ENCODE measurements at regions not wholly inside any gene's neighbourhood (a gene's known extent, or its start where the extent isn't known, plus 50 kb on each side); places are given as distances from the start of the nearest gene placed in this dataset.
"Not testable (repeated sequence)": the region's sequence is repeated elsewhere in the genome, so short reads cannot be mapped to it uniquely, and the experiment has no call there.

DNA sequence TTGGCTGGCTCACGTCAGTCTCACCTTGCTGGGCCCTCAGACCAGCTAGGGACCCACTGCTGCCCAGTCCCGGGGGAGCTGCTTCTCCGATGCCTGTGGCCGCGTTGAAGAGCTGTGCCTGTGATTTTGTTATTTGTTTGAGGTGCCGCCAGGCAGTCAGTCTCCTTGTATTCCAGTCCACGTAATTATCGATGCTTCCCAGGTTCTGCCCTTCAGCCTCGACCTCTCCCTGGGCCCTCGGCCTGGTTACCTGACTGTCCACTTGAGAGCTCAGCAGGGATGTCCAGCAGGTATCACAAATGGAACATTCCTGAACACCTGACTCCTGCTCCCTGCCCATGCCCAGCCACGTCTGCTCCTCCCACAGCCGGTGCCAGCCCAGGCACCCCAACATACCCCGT is 195.9 kb upstream of the HS6ST1 start:
- Histone ChIP-seq H3K9me3 (no peaks in the 10 kb centered on the region), H3K4me3 (no peak overlapping the region), H3K36me3 (no peaks in the 10 kb centered on the region), H3K4me1 (peaks cover 0 to 5% (median 0%) of the 10 kb centered on the region in 4 donors), H3K27ac (no peak overlapping the region), H3K27me3 (no peaks in the 10 kb centered on the region)
- DNase-seq, result peak in 1 of 3 donors; percentile 39
- no peak for TF ChIP-seq POLR2A (IDR thresholded peaks at IDR 0.05)
- TF ChIP-seq CTCF (IDR thresholded peaks at IDR 0.05), result no peak

DNA sequence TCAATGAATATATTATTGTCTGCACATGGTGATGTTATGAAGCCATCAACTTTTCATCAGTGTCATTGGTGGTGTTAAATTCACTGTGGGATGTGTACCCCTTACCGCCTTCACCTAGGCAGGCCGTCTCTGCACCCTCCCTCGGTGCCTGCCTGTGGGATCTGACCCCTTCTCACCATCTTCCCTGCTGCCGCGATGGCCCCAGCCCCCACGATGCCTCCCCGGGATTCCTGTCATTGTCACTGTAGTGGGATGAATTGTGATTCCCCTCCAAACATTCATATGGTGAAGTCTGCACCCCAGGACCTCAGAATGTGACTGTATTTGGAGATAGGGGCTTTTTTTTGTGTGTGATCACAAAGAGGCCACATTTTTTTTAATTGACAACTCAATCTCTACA is 198.3 kb upstream of the HS6ST1 start:
- H3K27me3 ChIP-seq, result no peaks in the 10 kb centered on the region

GRCh38 chr2:128519028-128519427 is 200.4 kb upstream of the HS6ST1 start:
- DNase-seq, H3K27ac ChIP-seq, H3K36me3 ChIP-seq, H3K4me3 ChIP-seq, H3K27me3 ChIP-seq, H3K4me1 ChIP-seq, H3K9me3 ChIP-seq: not testable (repeated sequence)

More for the DNA sequence above, 198.3 kb upstream of the HS6ST1 start:
- H3K36me3 ChIP-seq, result no peaks in the 10 kb centered on the region
- no peak for DNase-seq
- no peak overlapping the region for H3K4me3 ChIP-seq
- no peak for TF ChIP-seq POLR2A (IDR thresholded peaks at IDR 0.05)
- no peak for TF ChIP-seq CTCF (IDR thresholded peaks at IDR 0.05)
- no peaks in the 10 kb centered on the region for H3K9me3 ChIP-seq
- no peak overlapping the region for H3K27ac ChIP-seq
- peaks cover 0 to 5% (median 0%) of the 10 kb centered on the region in 4 donors for H3K4me1 ChIP-seq

DNA sequence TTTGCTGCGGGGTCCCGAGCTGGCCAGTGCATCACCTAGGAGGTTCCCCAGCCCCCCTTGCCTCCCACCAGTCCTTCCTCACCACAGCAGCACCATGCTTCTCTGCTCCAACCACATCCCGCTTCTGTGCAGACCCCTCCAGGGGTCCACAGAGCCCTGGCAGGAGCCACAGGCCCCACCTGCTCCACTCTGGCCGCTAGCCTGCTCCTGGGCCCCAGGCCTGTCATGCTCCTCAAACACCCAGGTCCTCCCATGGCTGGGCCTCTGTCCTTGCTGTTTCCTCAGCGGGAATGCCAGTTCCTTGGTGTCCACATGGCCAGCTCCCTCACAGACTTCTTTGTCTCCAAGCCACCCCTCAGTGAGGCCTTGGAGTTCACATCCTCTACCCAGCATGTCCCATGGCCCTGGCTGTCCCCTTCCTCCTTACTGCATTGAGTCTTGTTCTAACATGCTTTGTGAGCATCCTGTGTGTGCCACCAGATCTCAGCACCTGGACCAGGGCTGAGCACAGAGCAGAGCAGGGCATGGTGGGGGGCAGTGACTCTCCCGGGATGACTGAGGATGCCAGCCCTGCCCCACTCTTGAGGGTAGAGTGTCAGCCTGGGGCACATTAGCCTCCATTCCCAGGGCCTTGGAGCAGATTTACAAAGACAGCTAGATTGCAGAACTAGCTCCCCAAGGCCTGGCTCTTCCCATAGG is 201.0 kb upstream of the HS6ST1 start:
- no peak for DNase-seq
- no peaks in the 10 kb centered on the region for H3K36me3 ChIP-seq
- H3K27ac ChIP-seq, result no peak overlapping the region
- H3K27me3 ChIP-seq, result no peaks in the 10 kb centered on the region
- no peak overlapping the region for H3K4me3 ChIP-seq
- no peaks in the 10 kb centered on the region for H3K9me3 ChIP-seq
- TF ChIP-seq CTCF (IDR thresholded peaks at IDR 0.05) (no peak), POLR2A (IDR thresholded peaks at IDR 0.05) (no peak)
- H3K4me1 ChIP-seq, result no peaks in the 10 kb centered on the region

- Histone ChIP-seq H3K4me1 (no peaks in the 10 kb centered on the region), H3K36me3 (no peaks in the 10 kb centered on the region), H3K27me3 (no peaks in the 10 kb centered on the region), H3K27ac (no peak overlapping the region), H3K4me3 (no peak overlapping the region), H3K9me3 (no peaks in the 10 kb centered on the region)
- no peak for TF ChIP-seq CTCF (IDR thresholded peaks at IDR 0.05)
- no peak for TF ChIP-seq POLR2A (IDR thresholded peaks at IDR 0.05)
- no peak for DNase-seq
Measured at GRCh38 chr2:128520340-128520739, 201.7 kb upstream of the HS6ST1 start.

DNA sequence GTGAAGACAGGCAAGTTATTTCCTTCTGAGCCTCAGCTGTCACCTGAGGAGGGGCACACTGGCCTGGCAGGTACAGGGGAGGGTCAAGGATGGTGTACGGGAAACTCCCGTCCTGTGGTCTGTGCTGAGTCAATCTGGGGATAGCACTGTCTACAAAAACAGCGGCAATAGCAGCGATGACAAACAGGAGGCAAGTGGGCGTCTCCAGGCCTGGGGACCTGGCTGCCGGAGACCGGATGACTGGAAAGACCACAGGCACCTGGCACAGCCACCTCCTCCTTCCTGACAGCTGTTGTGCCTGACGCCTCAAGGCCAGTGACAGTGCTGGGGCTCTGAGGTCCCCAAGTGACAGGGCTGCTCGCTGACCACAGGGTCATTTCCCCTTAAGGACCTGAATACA is 202.1 kb upstream of the HS6ST1 start:
- Histone ChIP-seq H3K4me1 (no peaks in the 10 kb centered on the region), H3K27me3 (no peaks in the 10 kb centered on the region), H3K27ac (no peak overlapping the region), H3K4me3 (no peak overlapping the region), H3K36me3 (no peaks in the 10 kb centered on the region), H3K9me3 (no peaks in the 10 kb centered on the region)
- no peak for TF ChIP-seq CTCF (IDR thresholded peaks at IDR 0.05)
- TF ChIP-seq POLR2A (IDR thresholded peaks at IDR 0.05), result no peak
- no peak for DNase-seq

All from Peyer's patch (tissue), 4 donors.